GM19468 (cell line): ENCODE measurements at regions not wholly inside any gene's neighbourhood (a gene's known extent, or its start where the extent isn't known, plus 50 kb on each side); places are given as distances from the start of the nearest gene placed in this dataset.
"Not testable (repeated sequence)": the region's sequence is repeated elsewhere in the genome, so short reads cannot be mapped to it uniquely, and the experiment has no call there.

Experiments used
- ATAC-seq: cut with Tn5 transposase; IDR thresholded peaks from one replicate; pipeline ENCODE4 v1.9.1; 2021; ENCODE audit warnings: mild to moderate bottlenecking, moderate library complexity, moderate number of reproducible peaks; ENCODE audit not compliant: unreplicated experiment; ENCODE audit errors: extremely low read depth

DNA sequence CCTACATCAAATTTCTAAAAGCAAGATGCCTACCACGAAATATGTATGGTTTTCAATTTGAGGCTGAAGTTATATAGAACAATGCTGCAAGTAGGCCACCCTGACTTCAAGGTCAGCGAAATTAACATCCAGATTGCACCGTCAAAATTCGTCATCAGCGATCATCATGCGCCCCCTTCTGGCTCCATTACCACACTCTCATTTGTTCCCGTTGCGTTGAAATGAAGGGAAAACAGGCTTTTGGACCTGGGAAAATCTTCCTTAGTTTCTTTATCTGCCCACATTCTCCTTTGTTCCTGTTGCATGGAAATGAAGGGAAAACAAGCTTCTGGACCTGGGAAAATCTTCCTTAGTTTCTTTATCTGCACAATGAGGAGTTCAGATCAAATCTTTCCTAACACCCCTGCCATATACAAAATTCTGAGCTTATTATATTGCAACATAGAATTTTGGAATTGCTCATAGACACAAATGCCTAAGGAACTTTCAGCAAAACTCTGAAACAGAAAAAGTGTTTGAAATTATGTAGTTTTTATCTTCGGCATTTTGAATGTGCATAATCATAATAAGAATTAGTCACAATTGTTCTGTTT, 98.2 kb upstream of the PRKCQ start:
- no peak for ATAC-seq

GRCh38 chr10:6677129-6677528, 97.1 kb upstream of the PRKCQ start:
- ATAC-seq, result not testable (repeated sequence)

DNA sequence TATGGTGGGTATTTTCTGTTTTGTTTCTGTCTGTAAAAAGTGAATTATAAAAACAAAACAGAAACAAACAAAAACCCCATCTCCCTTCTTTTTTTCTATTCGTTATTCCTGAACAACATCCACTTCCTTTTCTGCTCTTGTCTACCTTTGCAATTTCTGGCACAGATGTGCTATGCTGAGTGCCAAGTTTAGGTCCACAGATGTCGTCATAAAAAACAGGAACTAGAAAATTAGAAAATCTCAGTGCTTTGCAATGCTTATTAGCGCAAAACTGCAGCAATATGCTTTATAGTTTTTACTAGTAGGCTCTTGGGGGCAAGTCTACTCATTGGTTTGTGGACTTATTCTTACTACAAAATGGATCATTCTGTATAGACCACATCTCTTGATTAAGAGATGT, 94.2 kb upstream of the PRKCQ start:
- no peak for ATAC-seq

GRCh38 chr10:6671976-6672375, 91.9 kb upstream of the PRKCQ start:
- no peak for ATAC-seq

GRCh38 chr10:6669269-6669859, 89.3 kb upstream of the PRKCQ start:
- no peak for ATAC-seq

GRCh38 chr10:6667679-6668270, 87.7 kb upstream of the PRKCQ start:
- no peak for ATAC-seq

GRCh38 chr10:6667150-6667549, 87.1 kb upstream of the PRKCQ start:
- ATAC-seq, result no peak

DNA sequence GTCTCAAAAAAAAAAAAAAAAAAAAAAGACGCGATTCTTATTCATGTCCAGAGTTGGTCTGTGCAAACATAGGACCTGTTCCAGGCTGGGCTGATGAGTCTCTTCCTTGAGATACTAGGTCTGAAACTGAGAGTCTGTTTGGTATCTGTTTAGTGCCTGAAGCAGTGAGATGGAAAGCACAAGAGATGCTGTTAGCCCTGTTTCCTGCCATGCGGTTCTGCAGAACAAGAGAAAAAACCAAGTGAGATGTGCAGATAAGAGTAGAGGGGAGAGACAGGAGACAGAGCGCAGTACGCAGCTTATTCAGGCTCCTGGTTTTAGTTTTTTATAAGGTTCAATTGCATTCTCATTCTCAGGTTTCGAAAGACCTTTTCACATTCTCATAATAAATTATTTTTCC, 85.8 kb upstream of the PRKCQ start:
- no peak for ATAC-seq

DNA sequence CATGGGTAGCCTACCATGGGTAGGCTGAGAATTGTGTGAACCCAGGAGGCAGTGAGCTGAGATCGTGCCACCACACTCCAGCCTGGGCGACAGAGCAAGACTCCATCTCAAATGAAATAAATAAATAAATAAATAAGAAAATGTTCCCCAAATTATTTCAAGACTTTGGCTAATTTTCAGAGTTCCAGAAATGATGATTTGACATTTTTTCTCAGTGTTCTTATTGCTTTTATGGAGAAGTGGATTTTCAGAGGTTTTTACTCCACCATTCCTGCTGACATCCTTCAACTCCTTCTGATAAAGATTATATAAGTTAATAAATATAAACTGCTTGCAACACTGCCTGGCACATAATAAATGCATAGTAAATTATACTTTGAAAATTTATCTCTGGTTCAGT, 80.4 kb upstream of the PRKCQ start:
- ATAC-seq, result no peak

GRCh38 chr10:6659451-6659850, 79.4 kb upstream of the PRKCQ start:
- ATAC-seq, result no peak

- ATAC-seq, result no peak
Measured at GRCh38 chr10:6657669-6658068, 77.6 kb upstream of the PRKCQ start.

- ATAC-seq, result no peak
Measured at GRCh38 chr10:6657196-6657595, 77.1 kb upstream of the PRKCQ start.

DNA sequence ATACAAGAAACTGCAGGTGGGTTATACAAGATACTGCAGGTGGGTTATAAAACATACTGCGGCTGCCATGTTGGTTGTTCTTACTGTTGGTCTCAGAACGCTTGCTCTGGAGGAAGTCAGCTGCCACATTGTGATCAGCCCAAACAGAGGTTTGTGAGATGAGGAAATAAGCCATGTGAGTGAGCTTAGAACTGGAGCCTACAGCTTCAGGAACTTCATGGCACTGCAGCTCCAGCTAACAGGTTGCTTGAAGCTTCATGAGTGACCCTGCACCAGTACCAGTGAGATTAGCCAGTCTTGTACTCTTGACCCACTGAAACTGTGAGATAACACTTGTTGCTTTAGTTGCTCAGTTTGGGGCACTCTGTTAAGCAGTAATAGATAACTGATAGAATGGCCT, 74.5 kb upstream of the PRKCQ start:
- ATAC-seq, result no peak

DNA sequence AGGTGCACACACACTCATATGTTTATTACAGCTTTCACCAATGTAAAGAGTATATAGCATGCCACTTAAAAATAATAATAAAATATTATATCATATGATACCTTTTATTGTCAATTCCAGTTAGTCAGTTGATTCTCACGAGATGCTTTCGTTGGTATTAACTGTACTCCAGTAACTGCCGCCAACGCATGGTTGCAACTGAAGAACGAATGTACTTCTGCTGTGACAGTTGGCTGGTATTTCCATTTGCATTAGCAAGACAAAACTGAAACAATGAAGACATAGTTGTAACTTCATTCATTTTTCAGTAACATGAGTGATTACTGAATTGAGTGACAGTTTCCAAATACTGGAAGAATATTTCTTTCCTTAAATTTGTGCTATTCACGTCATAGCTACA, 70.5 kb upstream of the PRKCQ start:
- no peak for ATAC-seq

DNA sequence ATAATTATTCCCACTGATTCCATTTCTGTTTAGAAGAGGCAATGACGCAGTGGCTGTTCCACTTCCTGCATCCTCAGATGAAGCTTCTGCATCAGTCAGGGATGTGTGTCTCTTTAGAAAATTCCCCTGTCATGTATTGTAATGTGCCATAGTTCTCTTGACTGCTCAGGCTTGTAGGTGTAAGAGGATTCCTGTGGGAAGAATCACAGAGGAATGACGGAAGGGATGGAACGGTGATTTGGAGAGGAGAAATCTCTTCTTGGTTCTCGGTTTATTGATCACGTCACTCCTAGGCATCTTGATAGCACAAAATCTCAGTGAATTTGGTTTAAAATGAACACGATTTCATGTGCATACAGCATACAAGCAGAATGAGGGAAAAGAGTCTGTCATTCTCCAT, 69.8 kb upstream of the PRKCQ start:
- no peak for ATAC-seq

DNA sequence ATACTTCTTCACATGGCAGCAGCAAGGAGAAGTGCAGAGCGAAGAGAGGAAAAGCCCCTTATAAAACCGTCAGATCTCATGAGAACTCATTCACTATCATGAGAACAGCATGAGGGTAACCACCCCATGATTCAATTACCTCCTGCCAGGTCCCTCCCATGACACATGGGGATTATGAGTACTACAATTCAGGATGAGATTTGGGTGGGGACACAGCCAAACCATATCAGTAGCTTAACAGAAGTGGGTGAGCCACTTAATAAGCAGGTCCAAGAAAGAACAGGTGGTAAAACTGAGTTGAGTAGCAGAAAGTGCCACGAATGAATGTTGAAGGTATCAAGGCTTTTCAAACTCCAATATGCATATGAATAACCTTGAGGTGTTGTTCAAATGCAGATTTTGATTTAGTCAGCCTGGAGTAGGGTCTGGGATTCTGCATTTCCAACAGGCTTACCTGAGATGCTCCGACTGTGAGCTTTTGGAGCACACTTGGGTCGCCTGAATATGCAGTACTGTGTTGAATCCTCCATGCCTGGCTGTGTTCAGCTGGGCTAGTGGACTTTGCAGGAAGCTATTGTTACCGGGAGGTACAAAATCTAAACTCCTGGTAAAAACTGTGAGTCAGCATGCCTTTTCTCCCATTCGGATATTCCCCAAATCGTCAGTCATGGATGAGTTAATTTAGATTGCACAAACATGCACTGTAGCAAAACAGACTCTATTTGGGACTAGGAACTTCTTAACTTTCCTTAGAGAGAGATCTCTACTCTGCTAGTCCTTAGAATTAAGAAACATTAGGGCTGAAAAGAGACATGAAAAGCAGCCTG, 69.0 kb upstream of the PRKCQ start:
- ATAC-seq, result no peak

DNA sequence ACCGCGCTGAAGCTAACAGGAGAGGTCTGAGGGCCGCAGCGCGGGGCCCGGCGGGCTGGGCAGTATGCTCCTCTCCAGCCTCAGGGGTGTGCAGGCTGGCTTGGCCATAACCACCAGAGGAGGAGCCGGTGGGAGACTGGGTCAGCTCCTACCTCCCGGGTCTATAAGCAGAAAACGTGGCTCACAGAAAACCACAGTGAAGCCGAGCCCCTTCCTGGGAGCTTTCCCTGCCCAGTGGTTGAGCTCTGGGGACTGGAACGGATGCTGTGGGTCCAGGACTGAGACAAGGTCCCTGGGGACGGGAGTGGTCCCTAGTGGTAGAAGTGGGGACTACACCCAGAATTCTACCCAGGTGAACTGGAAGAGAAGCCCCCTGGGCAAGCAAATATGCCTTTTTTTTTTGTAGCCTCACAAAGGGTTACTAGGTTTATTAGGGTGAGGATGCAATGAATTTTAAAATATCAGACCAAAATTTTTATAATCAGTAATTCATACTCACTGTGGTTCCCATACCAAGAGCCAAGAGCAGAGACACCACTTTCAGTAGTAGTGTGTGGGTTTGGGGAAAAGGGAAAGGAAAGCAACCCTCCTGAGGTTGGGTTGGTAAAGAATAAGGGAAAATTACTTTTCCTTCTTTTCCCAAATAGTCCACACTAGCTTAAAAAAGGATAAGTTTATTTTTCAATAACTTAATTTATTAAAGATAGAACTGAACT, 67.9 kb upstream of the PRKCQ start:
- ATAC-seq, result no peak

DNA sequence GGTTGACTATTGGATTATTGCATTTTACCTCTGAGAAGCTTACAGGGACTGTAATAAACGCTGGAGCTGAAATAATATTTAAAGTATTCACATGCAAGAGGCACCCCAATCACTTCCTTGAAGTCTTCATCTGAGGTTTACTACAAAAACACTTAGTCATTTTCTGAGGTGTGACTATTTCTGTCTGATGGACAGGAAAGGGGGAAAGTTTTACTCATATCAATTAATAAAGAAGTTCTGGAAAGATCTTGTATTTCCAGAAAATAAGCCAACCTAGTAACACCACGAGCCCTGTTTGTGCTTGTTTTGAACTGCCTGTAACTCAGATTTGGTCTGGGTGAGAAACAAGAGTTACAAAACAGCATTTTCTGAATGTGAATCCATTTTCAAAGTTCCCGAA, 63.9 kb upstream of the PRKCQ start:
- no peak for ATAC-seq

- ATAC-seq, result no peak
Measured at GRCh38 chr10:6642876-6643275, 62.8 kb upstream of the PRKCQ start.

GRCh38 chr10:6640433-6641040, 60.5 kb upstream of the PRKCQ start:
- ATAC-seq, result no peak
